Gastroesophageal sphincter (tissue), 4 donors: ENCODE measurements at regions not wholly inside any gene's neighbourhood (a gene's known extent, or its start where the extent isn't known, plus 50 kb on each side); places are given as distances from the start of the nearest gene placed in this dataset.

ENCODE experiments used
- ATAC-seq: fragments of 150-250 bp; one replicate; pipeline ENCODE4 v1.9.1; 2016; ENCODE audit warnings: mild to moderate bottlenecking, moderate library complexity
- H3K27ac ChIP-seq, 4 donors: fragments of 200-600 bp; sonication (generic) in 3 of 4; 1 replicate in 3 of 4; 2 replicates in 1 of 4; pipeline ENCODE4 v1.5.1; 2016 to 2019
- H3K27me3 ChIP-seq: fragments of 200-600 bp; sonication (generic); one replicate; pipeline ENCODE4 v1.5.1; 2019
- H3K36me3 ChIP-seq, 2 donors: fragments of 200-600 bp; sonication (generic); one replicate each; pipeline ENCODE4 v1.5.1; 2019; ENCODE audit warnings: control low read depth in 1 of 2
- H3K4me1 ChIP-seq, 3 donors: fragments of 200-600 bp; sonication (generic); 1 replicate in 2 of 3; 2 replicates in 1 of 3; pipeline ENCODE4 v1.5.1; 2016 to 2019; ENCODE audit warnings: control low read depth in 2 of 3
- H3K4me3 ChIP-seq, 2 donors: fragments of 200-600 bp; sonication (generic); one replicate each; pipeline ENCODE4 v1.5.1; 2019; ENCODE audit warnings: mild to moderate bottlenecking in 1 of 2, moderate library complexity in 1 of 2
- H3K9me3 ChIP-seq, 3 donors: fragments of 200-600 bp; sonication (generic); one replicate each; pipeline ENCODE4 v1.5.1; 2017 to 2019; ENCODE audit warnings: control low read depth in 2 of 3
- CTCF ChIP-seq, 4 experiments: fragments of 200-600 bp in 2 of 4; fragments of 450-650 bp in 2 of 4; sonication (generic) in 1 of 4; IDR thresholded peaks; one replicate each; pipeline ENCODE4 v1.5.1; 2017 to 2019; ENCODE audit warnings: antibody characterized with exemption in 4 of 4, mild to moderate bottlenecking in 2 of 4, moderate library complexity in 2 of 4
- EP300 ChIP-seq: sonication (generic); formaldehyde crosslinking; IDR thresholded peaks from one replicate; pipeline ENCODE4 v1.6.1; 2017; ENCODE audit warnings: antibody characterized with exemption, mild to moderate bottlenecking
- POLR2A ChIP-seq, 2 donors: fragments of 450-650 bp; IDR thresholded peaks; one replicate each; pipeline ENCODE4 v1.6.1; 2017; ENCODE audit warnings: antibody characterized with exemption in 2 of 2, mild to moderate bottlenecking in 2 of 2, moderate library complexity in 1 of 2
- POLR2AphosphoS5 ChIP-seq: sonication (generic); formaldehyde crosslinking; IDR thresholded peaks from one replicate; pipeline ENCODE4 v1.6.1; 2017; ENCODE audit warnings: antibody characterized with exemption
- WGBS, 2 donors: methylation state at CpG; one replicate each; pipeline ENCODE4 v1.1.5; 2018; ENCODE audit warnings: low coverage in 1 of 2; 5-methylcytosine and 5-hydroxymethylcytosine counted together

GRCh38 chr10:28883741-28884423 is 206.6 kb downstream of the BAMBI start:
- peaks cover 0 to 19% (median 5%) of the 10 kb centered on the region in 3 donors for H3K4me1 ChIP-seq
- 90 to 93% methylated on average over 7 to 8 of the region's 8 CpGs for WGBS, 2 donors
- no peak overlapping the region for H3K27ac ChIP-seq
- TF ChIP-seq POLR2A (IDR thresholded peaks at IDR 0.05), result no peak
- TF ChIP-seq POLR2AphosphoS5, result no peak
- TF ChIP-seq CTCF (IDR thresholded peaks at IDR 0.05), result no peak
- TF ChIP-seq EP300, result no peak
- H3K4me3 ChIP-seq, result no peak overlapping the region
- H3K36me3 ChIP-seq, result no peaks in the 10 kb centered on the region
- no peaks in the 10 kb centered on the region for H3K9me3 ChIP-seq
- H3K27me3 ChIP-seq, result no peaks in the 10 kb centered on the region
- no peak for ATAC-seq

- no peaks in the 10 kb centered on the region for H3K27me3 ChIP-seq
- no peak for ATAC-seq
Measured at GRCh38 chr10:28890121-28890950, 213.0 kb downstream of the BAMBI start.

DNA sequence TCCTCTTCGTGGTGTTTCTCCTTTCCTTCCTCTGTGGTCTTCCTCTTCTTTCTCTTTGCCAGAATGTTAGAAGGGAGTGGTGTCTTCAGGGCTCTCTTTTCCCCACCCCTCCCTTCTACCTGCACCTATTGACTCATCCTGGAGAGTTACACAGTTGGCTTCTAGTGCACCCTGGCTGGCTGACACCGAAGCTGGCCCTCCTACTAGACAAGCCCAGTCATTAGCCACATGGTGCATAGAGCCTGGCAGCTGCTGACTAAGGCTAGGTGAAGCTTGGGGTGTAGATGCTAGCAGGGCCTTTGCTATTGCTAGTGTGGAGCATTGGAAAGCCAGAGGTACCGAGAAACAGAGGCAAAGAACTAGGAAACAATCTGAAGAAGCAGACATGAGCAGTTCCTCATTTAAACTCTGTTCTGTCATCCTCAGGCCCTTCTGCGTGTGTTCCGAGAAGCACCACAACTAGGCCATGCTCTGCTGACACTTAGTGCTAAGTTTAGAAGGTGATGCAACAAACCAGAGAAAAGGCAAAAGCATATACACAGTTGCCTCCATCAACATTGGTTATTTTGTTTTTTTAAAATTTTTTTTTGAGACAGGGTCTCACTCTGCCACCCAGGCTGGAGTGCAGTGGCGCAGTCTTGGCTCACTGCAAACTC is 213.9 kb downstream of the BAMBI start:
- Histone ChIP-seq H3K27ac (no peak overlapping the region), H3K36me3 (no peaks in the 10 kb centered on the region), H3K27me3 (no peaks in the 10 kb centered on the region), H3K4me1 (no peaks in the 10 kb centered on the region), H3K9me3 (no peaks in the 10 kb centered on the region), H3K4me3 (no peak overlapping the region)
- no peak for TF ChIP-seq CTCF (IDR thresholded peaks at IDR 0.05)
- TF ChIP-seq POLR2A (IDR thresholded peaks at IDR 0.05), result no peak
- no peak for TF ChIP-seq POLR2AphosphoS5
- TF ChIP-seq EP300, result no peak
- no peak for ATAC-seq
- 91 to 93% methylated on average over 4 of the region's 6 CpGs for WGBS, 2 donors

More at GRCh38 chr10:28890121-28890950, 213.0 kb downstream of the BAMBI start:
- Histone ChIP-seq H3K27ac (no peak overlapping the region), H3K4me1 (no peaks in the 10 kb centered on the region), H3K9me3 (no peaks in the 10 kb centered on the region), H3K4me3 (no peak overlapping the region), H3K36me3 (no peaks in the 10 kb centered on the region)
- 95% methylated on average over 3 of the region's 5 CpGs; no CpG with 5 or more reads in 1 of the 2 donors for WGBS, 2 donors
- TF ChIP-seq EP300 (no peak), POLR2A (IDR thresholded peaks at IDR 0.05) (no peak), POLR2AphosphoS5 (no peak), CTCF (IDR thresholded peaks at IDR 0.05) (no peak)

DNA sequence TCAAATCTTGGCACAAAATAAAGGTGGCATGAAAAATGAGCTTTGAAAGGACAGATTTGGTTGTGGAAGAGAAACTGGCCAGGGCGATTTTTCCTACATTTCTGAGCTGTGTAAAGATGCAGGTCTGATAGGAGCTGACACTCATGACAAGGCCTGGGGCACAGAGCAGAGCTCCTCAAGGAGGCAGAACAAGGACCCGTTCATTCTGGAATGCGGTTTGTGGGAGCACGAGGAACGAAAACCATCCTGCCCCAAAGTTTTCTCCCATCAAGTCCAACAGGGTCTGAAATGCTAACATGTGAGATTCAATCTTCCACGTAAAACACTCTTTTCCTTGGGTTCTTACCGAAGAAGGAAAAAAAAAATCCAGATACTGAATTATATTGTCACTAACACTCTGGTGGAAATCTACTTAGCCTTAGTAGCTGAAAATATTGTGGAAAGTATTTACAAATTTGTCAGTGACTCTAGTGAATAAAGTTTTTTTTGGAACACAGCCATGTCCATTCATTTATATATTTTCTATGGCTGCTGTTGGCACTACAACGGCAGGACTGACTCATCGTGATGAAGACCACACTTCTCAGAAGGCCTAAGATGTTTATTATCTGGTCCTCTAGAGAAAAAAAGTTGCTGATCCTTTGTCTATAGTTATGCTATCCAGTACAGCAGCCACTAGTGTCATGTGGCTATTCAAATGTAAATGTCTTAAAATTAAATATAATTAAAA is 215.7 kb downstream of the BAMBI start:
- Histone ChIP-seq H3K4me1 (no peaks in the 10 kb centered on the region), H3K9me3 (no peaks in the 10 kb centered on the region), H3K36me3 (no peaks in the 10 kb centered on the region), H3K27me3 (no peaks in the 10 kb centered on the region), H3K4me3 (no peak overlapping the region), H3K27ac (no peak overlapping the region)
- WGBS, 2 donors, result 52 to 55% methylated on average over 6 to 7 of the region's 9 CpGs
- ATAC-seq, result no peak
- TF ChIP-seq POLR2A (IDR thresholded peaks at IDR 0.05) (no peak), CTCF (IDR thresholded peaks at IDR 0.05) (no peak), POLR2AphosphoS5 (no peak), EP300 (no peak)
